OCI-LY1 (cell line): ENCODE measurements at regions not wholly inside any gene's neighbourhood (a gene's known extent, or its start where the extent isn't known, plus 50 kb on each side); places are given as distances from the start of the nearest gene placed in this dataset.

Experiments
- H2AFZ ChIP-seq: fragments of 200-600 bp; sonication (generic), shearing (Covaris generic); 2 replicates; pipeline ENCODE4 v1.6.0; 2014; ENCODE audit warnings: antibody characterized with exemption, mild to moderate bottlenecking, low read length
- H3F3A ChIP-seq: fragments of 200-600 bp; sonication (generic), shearing (Covaris generic); 2 replicates; pipeline ENCODE4 v1.6.0; 2014; ENCODE audit warnings: mild to moderate bottlenecking, antibody characterized with exemption, low read length, moderate library complexity; ENCODE audit not compliant: insufficient read depth
- H3K27ac ChIP-seq: fragments of 200-600 bp; sonication (generic); 2 replicates; pipeline ENCODE4 v1.5.1; 2014; ENCODE audit warnings: low read length, mixed run types, mild to moderate bottlenecking, low read depth; ENCODE audit not compliant: poor library complexity, severe bottlenecking
- H3K27me3 ChIP-seq: fragments of 200-600 bp; sonication (generic); 2 replicates; pipeline ENCODE4 v1.6.0; 2014; ENCODE audit warnings: antibody characterized with exemption, mild to moderate bottlenecking, low read length, moderate library complexity; ENCODE audit not compliant: insufficient read depth
- H3K36me3 ChIP-seq: fragments of 200-600 bp; sonication (generic); 2 replicates; pipeline ENCODE4 v1.6.1; 2014; ENCODE audit warnings: mild to moderate bottlenecking, antibody characterized with exemption, low read length, moderate library complexity, mixed read lengths; ENCODE audit not compliant: insufficient read depth
- H3K4me1 ChIP-seq: fragments of 200-600 bp; sonication (generic); 2 replicates; pipeline ENCODE4 v1.5.1; 2014; ENCODE audit warnings: mild to moderate bottlenecking, low read length, moderate library complexity; ENCODE audit not compliant: insufficient read depth, severe bottlenecking
- H3K4me2 ChIP-seq: fragments of 200-600 bp; sonication (generic), shearing (Covaris generic); 2 replicates; pipeline ENCODE4 v1.6.1; 2014; ENCODE audit warnings: low read length
- H3K4me3 ChIP-seq: fragments of 200-600 bp; sonication (generic); 2 replicates; pipeline ENCODE4 v1.5.1; 2014; ENCODE audit warnings: low read length, low read depth, mild to moderate bottlenecking, mixed read lengths; ENCODE audit not compliant: poor library complexity, severe bottlenecking
- H3K79me2 ChIP-seq: fragments of 200-600 bp; shearing (Covaris generic); 2 replicates; pipeline ENCODE4 v1.6.1; 2016; ENCODE audit warnings: mixed run types, low read length, mixed read lengths; ENCODE audit not compliant: insufficient read depth
- H3K9ac ChIP-seq: fragments of 200-600 bp; sonication (generic), shearing (Covaris generic); 2 replicates; pipeline ENCODE4 v1.6.1; 2014; ENCODE audit warnings: mild to moderate bottlenecking, low read length, mixed read lengths
- H3K9me2 ChIP-seq: fragments of 200-600 bp; sonication (generic), shearing (Covaris generic); 2 replicates; pipeline ENCODE4 v1.6.1; 2014; ENCODE audit warnings: low read depth, mild to moderate bottlenecking, low read length, mixed read lengths
- H3K9me3 ChIP-seq: fragments of 200-600 bp; shearing (Covaris generic); 2 replicates; pipeline ENCODE4 v1.6.1; 2014; ENCODE audit warnings: low read length, mixed read lengths
- H4K20me1 ChIP-seq: fragments of 200-600 bp; sonication (generic), shearing (Covaris generic); 2 replicates; pipeline ENCODE4 v1.6.0; 2016; ENCODE audit warnings: mild to moderate bottlenecking, low read length; ENCODE audit not compliant: insufficient read depth
- CTCF ChIP-seq: fragments of 200-600 bp; sonication (generic), shearing (Covaris generic); IDR thresholded peaks from 2 replicates; pipeline ENCODE4 v1.5.1; 2017; ENCODE audit warnings: mild to moderate bottlenecking, antibody characterized with exemption, low read length, moderate library complexity, mixed read lengths
- EZH2 ChIP-seq: fragments of 200-600 bp; sonication (generic), shearing (Covaris generic); IDR thresholded peaks from 2 replicates; pipeline ENCODE4 v1.8.0; 2017; ENCODE audit warnings: borderline replicate concordance, mixed run types, mild to moderate bottlenecking, antibody characterized with exemption, low read length, moderate library complexity, mixed read lengths

- TF ChIP-seq CTCF (no peak), EZH2 (no peak)
- Histone ChIP-seq H3K9me2 (no peaks in the 10 kb centered on the region), H3K4me2 (no peak overlapping the region)
Observed at GRCh38 chr6:68252632-68253031, 382.4 kb upstream of the ADGRB3 start.

DNA sequence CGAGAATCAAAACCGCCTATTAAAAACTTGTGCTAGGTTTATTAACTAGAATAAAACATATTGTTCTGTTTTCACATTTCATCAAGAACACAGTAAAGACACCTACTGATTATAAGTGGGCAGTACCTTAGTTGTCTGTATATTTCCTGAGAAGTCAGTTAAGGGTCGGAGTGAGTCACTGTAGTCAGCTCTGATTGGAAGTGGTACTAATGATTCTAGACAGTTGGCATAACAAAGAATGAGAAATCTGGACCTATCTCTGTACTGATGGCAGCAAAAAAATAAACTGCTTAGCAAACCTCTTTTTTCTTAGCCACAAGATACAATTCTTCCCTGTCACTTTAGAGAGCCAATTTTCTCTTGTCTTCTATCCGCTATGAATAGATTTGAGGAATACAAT is 387.3 kb upstream of the ADGRB3 start:
- 0 out of 2 replicates have a peak, but pooled peaks cover 3% of the 10 kb centered on the region for H3F3A ChIP-seq

More at GRCh38 chr6:68252632-68253031, 382.4 kb upstream of the ADGRB3 start:
- no peaks in the 10 kb centered on the region for H3K27me3 ChIP-seq
- no peak overlapping the region; the same call in 1 of the 2 replicates for H2AFZ ChIP-seq
- no peaks in the 10 kb centered on the region for H4K20me1 ChIP-seq
- H3K36me3 ChIP-seq = no peaks in the 10 kb centered on the region
- H3F3A ChIP-seq = 0 out of 2 replicates have a peak, but pooled peaks cover 3% of the 10 kb centered on the region
- H3K9ac ChIP-seq = no peak overlapping the region
- H3K4me3 ChIP-seq = no peak overlapping the region
- 0 out of 2 replicates have a peak, but pooled peaks cover 3% of the 10 kb centered on the region for H3K9me3 ChIP-seq
- H3K79me2 ChIP-seq = no peaks in the 10 kb centered on the region
- H3K4me1 ChIP-seq = no peaks in the 10 kb centered on the region
- H3K27ac ChIP-seq = no peak overlapping the region

DNA sequence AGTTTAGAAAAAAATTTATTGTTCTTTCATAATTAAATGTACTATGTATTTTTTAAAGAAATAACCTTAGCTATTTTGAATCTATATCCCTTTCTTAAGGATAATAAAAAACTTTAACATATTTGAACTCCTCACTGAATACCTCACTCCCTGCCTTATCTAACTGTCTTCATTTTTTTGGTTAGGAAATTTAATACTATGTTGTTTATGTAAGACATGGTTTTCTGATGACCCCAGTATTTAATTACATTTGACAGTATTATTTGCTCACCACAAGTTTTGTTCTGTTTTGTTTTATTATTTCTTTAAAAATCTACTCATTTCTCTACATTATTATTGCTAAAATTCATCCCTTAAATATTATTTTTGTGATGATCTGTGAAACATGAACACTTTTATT is 394.4 kb upstream of the ADGRB3 start:
- Histone ChIP-seq H3K9ac (no peak overlapping the region), H4K20me1 (no peaks in the 10 kb centered on the region), H3K9me3 (no peaks in the 10 kb centered on the region), H3K79me2 (no peaks in the 10 kb centered on the region), H3K4me3 (no peak overlapping the region), H3K27ac (no peak overlapping the region), H3K27me3 (no peaks in the 10 kb centered on the region), H3F3A (no peaks in the 10 kb centered on the region), H3K36me3 (no peaks in the 10 kb centered on the region), H3K4me2 (no peak overlapping the region), H2AFZ (no peak overlapping the region), H3K9me2 (no peaks in the 10 kb centered on the region), H3K4me1 (peaks cover 9% of the 10 kb centered on the region)
- TF ChIP-seq EZH2 (no peak), CTCF (no peak)

More for the DNA sequence above, 387.3 kb upstream of the ADGRB3 start:
- Histone ChIP-seq H4K20me1 (no peaks in the 10 kb centered on the region), H3K27me3 (no peaks in the 10 kb centered on the region), H3K79me2 (no peaks in the 10 kb centered on the region), H2AFZ (no peak overlapping the region), H3K36me3 (no peaks in the 10 kb centered on the region), H3K9me3 (no peaks in the 10 kb centered on the region), H3K9ac (no peak overlapping the region), H3K27ac (no peak overlapping the region), H3K9me2 (no peaks in the 10 kb centered on the region), H3K4me1 (no peaks in the 10 kb centered on the region), H3K4me3 (no peak overlapping the region), H3K4me2 (no peak overlapping the region)
- TF ChIP-seq EZH2 (no peak), CTCF (no peak)
